ENCODE measurements at regions not wholly inside any gene's neighbourhood (a gene's known extent, or its start where the extent isn't known, plus 50 kb on each side); places are given as distances from the start of the nearest gene placed in this dataset.

GRCh38 chr21:22120616-22121266, 1122.5 kb downstream of the NCAM2 start:
- TF ChIP-seq, protein P1, sequence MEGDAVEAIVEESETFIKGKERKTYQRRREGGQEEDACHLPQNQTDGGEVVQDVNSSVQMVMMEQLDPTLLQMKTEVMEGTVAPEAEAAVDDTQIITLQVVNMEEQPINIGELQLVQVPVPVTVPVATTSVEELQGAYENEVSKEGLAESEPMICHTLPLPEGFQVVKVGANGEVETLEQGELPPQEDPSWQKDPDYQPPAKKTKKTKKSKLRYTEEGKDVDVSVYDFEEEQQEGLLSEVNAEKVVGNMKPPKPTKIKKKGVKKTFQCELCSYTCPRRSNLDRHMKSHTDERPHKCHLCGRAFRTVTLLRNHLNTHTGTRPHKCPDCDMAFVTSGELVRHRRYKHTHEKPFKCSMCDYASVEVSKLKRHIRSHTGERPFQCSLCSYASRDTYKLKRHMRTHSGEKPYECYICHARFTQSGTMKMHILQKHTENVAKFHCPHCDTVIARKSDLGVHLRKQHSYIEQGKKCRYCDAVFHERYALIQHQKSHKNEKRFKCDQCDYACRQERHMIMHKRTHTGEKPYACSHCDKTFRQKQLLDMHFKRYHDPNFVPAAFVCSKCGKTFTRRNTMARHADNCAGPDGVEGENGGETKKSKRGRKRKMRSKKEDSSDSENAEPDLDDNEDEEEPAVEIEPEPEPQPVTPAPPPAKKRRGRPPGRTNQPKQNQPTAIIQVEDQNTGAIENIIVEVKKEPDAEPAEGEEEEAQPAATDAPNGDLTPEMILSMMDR (IDR thresholded peaks at IDR 0.05), result peak; percentile 51
- TF ChIP-seq NRF1 (IDR thresholded peaks at IDR 0.05; ENCODE audit: low read depth, low read length) (no peak), YY1 (IDR thresholded peaks at IDR 0.05; ENCODE audit: low read depth) (no peak), TCF12 (IDR thresholded peaks at IDR 0.05) (no peak), RAD21 (IDR thresholded peaks at IDR 0.05; ENCODE audit: low read length) (peak; percentile 13; the same call in 1 of the 2 replicates), POLR2AphosphoS5 (IDR thresholded peaks at IDR 0.05; ENCODE audit: low read depth, low read length) (no peak)
- TF ChIP-seq, protein P2, sequence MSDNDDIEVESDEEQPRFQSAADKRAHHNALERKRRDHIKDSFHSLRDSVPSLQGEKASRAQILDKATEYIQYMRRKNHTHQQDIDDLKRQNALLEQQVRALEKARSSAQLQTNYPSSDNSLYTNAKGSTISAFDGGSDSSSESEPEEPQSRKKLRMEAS (IDR thresholded peaks at IDR 0.05; ENCODE audit: low read depth), result no peak

All from SK-N-SH (cell line).